Neural progenitor cell (in vitro differentiated cells): ENCODE measurements at regions not wholly inside any gene's neighbourhood (a gene's known extent, or its start where the extent isn't known, plus 50 kb on each side); places are given as distances from the start of the nearest gene placed in this dataset.

Experiments used
- DNase-seq: peaks from one replicate; pipeline ENCODE4 v3.0.0-alpha.2; 2016; ENCODE audit warnings: low spot score
- H2AFZ ChIP-seq: fragments of 200-600 bp; sonication (generic); replicated peaks from 2 replicates; pipeline ENCODE4 v1.6.1; 2016; ENCODE audit warnings: antibody characterized with exemption
- H3F3A ChIP-seq: fragments of 200-600 bp; sonication (generic); 2 replicates; pipeline ENCODE4 v1.6.1; 2016; ENCODE audit warnings: antibody characterized with exemption, low read depth
- H3K27ac ChIP-seq: fragments of 200-600 bp; sonication (generic); 2 replicates; pipeline ENCODE4 v1.5.1; 2016; ENCODE audit warnings: mild to moderate bottlenecking
- H3K27me3 ChIP-seq: fragments of 200-600 bp; sonication (generic); 2 replicates; pipeline ENCODE4 v1.6.1; 2016; ENCODE audit warnings: mild to moderate bottlenecking, moderate library complexity
- H3K36me3 ChIP-seq: fragments of 200-600 bp; sonication (generic); 2 replicates; pipeline ENCODE4 v1.5.1; 2016
- H3K4me1 ChIP-seq: fragments of 200-600 bp; sonication (generic); 2 replicates; pipeline ENCODE4 v1.6.1; 2016; ENCODE audit warnings: mixed run types
- H3K4me2 ChIP-seq: fragments of 200-600 bp; sonication (generic); 2 replicates; pipeline ENCODE4 v1.6.1; 2016
- H3K4me3 ChIP-seq: fragments of 200-600 bp; sonication (generic); 2 replicates; pipeline ENCODE4 v1.5.1; 2016
- H3K79me2 ChIP-seq: fragments of 200-600 bp; sonication (generic); 2 replicates; pipeline ENCODE4 v1.6.1; 2016; ENCODE audit warnings: low read depth
- H3K9ac ChIP-seq: fragments of 200-600 bp; sonication (generic); 2 replicates; pipeline ENCODE4 v1.6.1; 2016
- H3K9me3 ChIP-seq: fragments of 200-600 bp; sonication (generic); 2 replicates; pipeline ENCODE4 v1.5.1; 2016; ENCODE audit warnings: low read depth
- H4K20me1 ChIP-seq: fragments of 200-600 bp; sonication (generic); 2 replicates; pipeline ENCODE4 v1.6.1; 2016; ENCODE audit warnings: low read depth
- H3K27ac Mint-ChIP-seq: 3 replicates; pipeline ENCODE4 v1.8.0; 2021; ENCODE audit warnings: mixed read lengths
- H3K27me3 Mint-ChIP-seq: 2 replicates; pipeline ENCODE4 v1.8.0; 2022; ENCODE audit warnings: low read depth, mild to moderate bottlenecking, inconsistent platforms, moderate library complexity, mixed read lengths; ENCODE audit not compliant: insufficient read depth
- H3K36me3 Mint-ChIP-seq: 3 replicates; pipeline ENCODE4 v1.8.0; 2021; ENCODE audit warnings: mixed read lengths
- H3K4me1 Mint-ChIP-seq: 3 replicates; pipeline ENCODE4 v1.8.0; 2021; ENCODE audit warnings: mixed read lengths
- H3K4me3 Mint-ChIP-seq: 3 replicates; pipeline ENCODE4 v1.8.0; 2021; ENCODE audit warnings: mild to moderate bottlenecking, moderate library complexity, mixed read lengths
- H3K9me3 Mint-ChIP-seq: 3 replicates; pipeline ENCODE4 v1.8.0; 2020; ENCODE audit warnings: mixed read lengths
- EZH2 ChIP-seq: fragments of 200-600 bp; sonication (generic); IDR thresholded peaks from 2 replicates; pipeline ENCODE4 v1.6.1; 2017; ENCODE audit warnings: antibody characterized with exemption, mild to moderate bottlenecking, moderate library complexity
- EZH2phosphoT487 ChIP-seq: fragments of 200-600 bp; sonication (generic); IDR thresholded peaks from 2 replicates; pipeline ENCODE4 v1.6.1; 2017; ENCODE audit warnings: antibody characterized with exemption
- TF ChIP-seq, protein P1 (sequence below): fragments of 200-600 bp; sonication (generic); IDR thresholded peaks from 2 replicates; pipeline ENCODE4 v1.5.1; 2017; ENCODE audit warnings: antibody characterized with exemption, mild to moderate bottlenecking

DNA sequence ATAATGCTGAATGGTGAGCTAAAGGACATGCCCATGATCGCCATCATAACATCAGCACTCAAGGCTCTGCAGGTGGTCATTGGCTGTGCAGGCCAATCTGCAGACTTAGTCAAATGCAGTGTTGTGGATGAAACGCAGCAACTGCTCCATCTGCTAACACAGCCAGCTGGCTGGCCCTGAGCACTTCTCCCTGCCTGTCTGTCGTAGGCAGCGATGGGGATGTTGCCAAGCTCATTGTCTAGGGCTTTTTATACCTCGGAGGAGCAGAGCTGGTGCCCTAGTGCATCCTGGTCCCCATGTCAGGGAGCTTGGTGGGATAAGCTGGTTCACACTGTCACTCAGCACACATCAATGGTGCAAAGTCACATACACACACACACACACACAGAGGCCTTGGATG is 189.4 kb downstream of the TENT4A start:
- Mint-ChIP-seq H3K27ac (no peak overlapping the region), H3K4me1 (peaks cover 12% of the 10 kb centered on the region), H3K36me3 (no peaks in the 10 kb centered on the region), H3K4me3 (no peak overlapping the region), H3K9me3 (peaks cover 11% of the 10 kb centered on the region), H3K27me3 (peaks cover 8% of the 10 kb centered on the region)
- TF ChIP-seq EZH2, result no peak
- TF ChIP-seq EZH2phosphoT487, result no peak
- TF ChIP-seq, protein P1, sequence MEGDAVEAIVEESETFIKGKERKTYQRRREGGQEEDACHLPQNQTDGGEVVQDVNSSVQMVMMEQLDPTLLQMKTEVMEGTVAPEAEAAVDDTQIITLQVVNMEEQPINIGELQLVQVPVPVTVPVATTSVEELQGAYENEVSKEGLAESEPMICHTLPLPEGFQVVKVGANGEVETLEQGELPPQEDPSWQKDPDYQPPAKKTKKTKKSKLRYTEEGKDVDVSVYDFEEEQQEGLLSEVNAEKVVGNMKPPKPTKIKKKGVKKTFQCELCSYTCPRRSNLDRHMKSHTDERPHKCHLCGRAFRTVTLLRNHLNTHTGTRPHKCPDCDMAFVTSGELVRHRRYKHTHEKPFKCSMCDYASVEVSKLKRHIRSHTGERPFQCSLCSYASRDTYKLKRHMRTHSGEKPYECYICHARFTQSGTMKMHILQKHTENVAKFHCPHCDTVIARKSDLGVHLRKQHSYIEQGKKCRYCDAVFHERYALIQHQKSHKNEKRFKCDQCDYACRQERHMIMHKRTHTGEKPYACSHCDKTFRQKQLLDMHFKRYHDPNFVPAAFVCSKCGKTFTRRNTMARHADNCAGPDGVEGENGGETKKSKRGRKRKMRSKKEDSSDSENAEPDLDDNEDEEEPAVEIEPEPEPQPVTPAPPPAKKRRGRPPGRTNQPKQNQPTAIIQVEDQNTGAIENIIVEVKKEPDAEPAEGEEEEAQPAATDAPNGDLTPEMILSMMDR, result no peak
- Histone ChIP-seq H3K4me2 (no peak overlapping the region), H3K27ac (no peak overlapping the region), H3K4me1 (peaks cover 21% of the 10 kb centered on the region), H3K27me3 (no peaks in the 10 kb centered on the region), H3K79me2 (no peaks in the 10 kb centered on the region), H3K36me3 (no peaks in the 10 kb centered on the region), H2AFZ (no peak overlapping the region), H3F3A (no peaks in the 10 kb centered on the region), H3K9me3 (no peaks in the 10 kb centered on the region), H4K20me1 (no peaks in the 10 kb centered on the region), H3K4me3 (no peak overlapping the region), H3K9ac (no peak overlapping the region)
- no peak for DNase-seq

- H2AFZ ChIP-seq, result no peak overlapping the region
- DNase-seq, result no peak
- no peaks in the 10 kb centered on the region for H3K9me3 ChIP-seq
- H3K79me2 ChIP-seq, result no peaks in the 10 kb centered on the region
- H3K4me3 ChIP-seq, result no peak overlapping the region
- H3K9me3 Mint-ChIP-seq, result peaks cover 5% of the 10 kb centered on the region
- H3K36me3 Mint-ChIP-seq, result no peaks in the 10 kb centered on the region
- H3K4me3 Mint-ChIP-seq, result no peak overlapping the region
- H3K27me3 ChIP-seq, result no peaks in the 10 kb centered on the region
- peaks cover 31% of the 10 kb centered on the region for H3K4me1 ChIP-seq
- no peak overlapping the region for H3K4me2 ChIP-seq
- H4K20me1 ChIP-seq, result no peaks in the 10 kb centered on the region
- H3K27me3 Mint-ChIP-seq, result peaks cover 8% of the 10 kb centered on the region
- no peak overlapping the region for H3K27ac ChIP-seq
- TF ChIP-seq EZH2phosphoT487 (no peak), EZH2 (no peak)
- TF ChIP-seq, protein P1, result no peak
- no peak overlapping the region for H3K27ac Mint-ChIP-seq
- no peaks in the 10 kb centered on the region for H3F3A ChIP-seq
- peaks cover 21% of the 10 kb centered on the region for H3K4me1 Mint-ChIP-seq
- no peak overlapping the region for H3K9ac ChIP-seq
- no peaks in the 10 kb centered on the region for H3K36me3 ChIP-seq
Observed at GRCh38 chr5:6903934-6904333, 190.7 kb downstream of the TENT4A start.

DNA sequence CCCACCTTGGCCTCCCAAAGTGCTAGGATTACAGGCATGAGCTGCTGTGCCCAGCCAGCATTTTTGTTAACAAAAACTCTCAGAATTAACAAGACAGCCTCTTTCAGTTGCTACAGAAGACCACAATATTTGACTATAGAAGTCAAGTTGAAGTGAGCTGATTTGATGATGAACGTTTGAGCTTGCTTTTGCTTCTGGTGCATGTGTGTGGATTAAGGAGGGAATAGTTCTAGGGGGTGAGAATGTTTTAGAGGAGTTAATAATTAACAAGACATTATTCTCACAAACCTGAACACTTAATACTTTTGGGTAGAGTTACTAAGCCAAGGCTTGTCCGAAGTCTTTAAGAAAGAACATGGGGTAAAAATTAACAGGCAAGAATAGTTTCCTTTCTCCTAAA is 191.6 kb downstream of the TENT4A start:
- H3K9ac ChIP-seq, result no peak overlapping the region

More for the DNA sequence above, 191.6 kb downstream of the TENT4A start:
- no peaks in the 10 kb centered on the region for H4K20me1 ChIP-seq
- Mint-ChIP-seq H3K27ac (no peak overlapping the region), H3K4me1 (peaks cover 21% of the 10 kb centered on the region), H3K9me3 (peaks cover 5% of the 10 kb centered on the region), H3K4me3 (no peak overlapping the region), H3K27me3 (peaks cover 8% of the 10 kb centered on the region), H3K36me3 (no peaks in the 10 kb centered on the region)
- H3K79me2 ChIP-seq, result no peaks in the 10 kb centered on the region
- no peaks in the 10 kb centered on the region for H3K36me3 ChIP-seq
- no peaks in the 10 kb centered on the region for H3F3A ChIP-seq
- H2AFZ ChIP-seq, result no peak overlapping the region
- TF ChIP-seq EZH2 (no peak), EZH2phosphoT487 (no peak)
- TF ChIP-seq, protein P1, result no peak
- H3K4me3 ChIP-seq, result no peak overlapping the region
- no peak overlapping the region for H3K27ac ChIP-seq
- DNase-seq, result no peak
- no peak overlapping the region for H3K4me2 ChIP-seq
- H3K4me1 ChIP-seq, result peaks cover 27% of the 10 kb centered on the region
- H3K9me3 ChIP-seq, result no peaks in the 10 kb centered on the region
- no peaks in the 10 kb centered on the region for H3K27me3 ChIP-seq
